H9 (cell line): ENCODE measurements at regions not wholly inside any gene's neighbourhood (a gene's known extent, or its start where the extent isn't known, plus 50 kb on each side); places are given as distances from the start of the nearest gene placed in this dataset.

Experiments used
- DNase-seq: peaks from one replicate; pipeline ENCODE4 v3.0.0-alpha.2; 2017
- H2AFZ ChIP-seq: one replicate; pipeline ENCODE4 v1.6.1; 2013; ENCODE audit warnings: mild to moderate bottlenecking, low read length, control low read depth, moderate library complexity
- H2AK5ac ChIP-seq: 2 replicates; pipeline ENCODE4 v1.6.1; 2013; ENCODE audit warnings: low read length, control low read depth, mixed read lengths; ENCODE audit not compliant: insufficient read length
- H2BK120ac ChIP-seq: one replicate; pipeline ENCODE4 v1.6.1; 2013; ENCODE audit warnings: low read depth, mild to moderate bottlenecking, low read length, control low read depth, inconsistent platforms; ENCODE audit not compliant: poor library complexity, severe bottlenecking
- H2BK12ac ChIP-seq: 2 replicates; pipeline ENCODE4 v1.6.1; 2013; ENCODE audit warnings: low read length, control low read depth, mixed read lengths, low read depth; ENCODE audit not compliant: insufficient read length
- H2BK15ac ChIP-seq: 2 replicates; pipeline ENCODE4 v1.6.1; 2013; ENCODE audit warnings: low read depth, low read length, control low read depth
- H2BK20ac ChIP-seq: one replicate; pipeline ENCODE4 v1.6.1; 2013; ENCODE audit warnings: low read depth, mild to moderate bottlenecking, low read length, control low read depth, inconsistent platforms; ENCODE audit not compliant: poor library complexity, severe bottlenecking
- H2BK5ac ChIP-seq: 2 replicates; pipeline ENCODE4 v1.6.1; 2013; ENCODE audit warnings: low read length, control low read depth, mixed read lengths; ENCODE audit not compliant: insufficient read length
- H3K14ac ChIP-seq: 2 replicates; pipeline ENCODE4 v1.6.1; 2013; ENCODE audit warnings: low read length, control low read depth; ENCODE audit not compliant: insufficient read depth
- H3K18ac ChIP-seq: 2 replicates; pipeline ENCODE4 v1.6.1; 2013; ENCODE audit warnings: low read depth, mild to moderate bottlenecking, mixed read lengths, low read length, control low read depth; ENCODE audit not compliant: insufficient read length
- H3K23ac ChIP-seq: 2 replicates; pipeline ENCODE4 v1.6.1; 2013; ENCODE audit warnings: low read length, control low read depth, mixed read lengths, low read depth; ENCODE audit not compliant: insufficient read length
- H3K23me2 ChIP-seq: 2 replicates; pipeline ENCODE4 v1.6.1; 2013; ENCODE audit warnings: low read depth, mild to moderate bottlenecking, mixed read lengths, low read length, control low read depth; ENCODE audit not compliant: insufficient read length, poor library complexity, severe bottlenecking
- H3K27ac ChIP-seq: 2 replicates; pipeline ENCODE4 v1.5.1; 2013; ENCODE audit warnings: low read length, control low read depth, mixed read lengths, low read depth; ENCODE audit not compliant: insufficient read length
- H3K27me3 ChIP-seq: 2 replicates; pipeline ENCODE4 v1.6.1; 2013; ENCODE audit warnings: low read length, control low read depth, inconsistent platforms; ENCODE audit not compliant: insufficient read depth
- H3K4ac ChIP-seq: 2 replicates; pipeline ENCODE4 v1.6.1; 2013; ENCODE audit warnings: low read depth, mild to moderate bottlenecking, control low read depth, inconsistent platforms, low read length, moderate library complexity
- H3K4me1 ChIP-seq: 2 replicates; pipeline ENCODE4 v1.6.1; 2013; ENCODE audit warnings: low read length, control low read depth, inconsistent platforms; ENCODE audit not compliant: insufficient read depth
- H3K4me2 ChIP-seq: 2 replicates; pipeline ENCODE4 v1.6.1; 2013; ENCODE audit warnings: low read length, control low read depth, mixed read lengths; ENCODE audit not compliant: insufficient read length, insufficient read depth
- H3K56ac ChIP-seq: 2 replicates; pipeline ENCODE4 v1.6.1; 2013; ENCODE audit warnings: low read depth, mild to moderate bottlenecking, mixed read lengths, low read length, control low read depth; ENCODE audit not compliant: insufficient read length
- H3K79me1 ChIP-seq: 2 replicates; pipeline ENCODE4 v1.6.1; 2013; ENCODE audit warnings: low read depth, mild to moderate bottlenecking, moderate library complexity, low read length, control low read depth, inconsistent platforms; ENCODE audit not compliant: insufficient read depth, poor library complexity, severe bottlenecking
- H3K79me2 ChIP-seq: 2 replicates; pipeline ENCODE4 v1.6.1; 2013; ENCODE audit warnings: low read length, control low read depth, inconsistent platforms; ENCODE audit not compliant: insufficient read depth
- H3K9ac ChIP-seq: 2 replicates; pipeline ENCODE4 v1.6.1; 2013; ENCODE audit warnings: low read length, control low read depth, mixed read lengths; ENCODE audit not compliant: insufficient read length; ENCODE audit errors: extremely low read depth
- H3K9me3 ChIP-seq: one replicate; pipeline ENCODE4 v1.6.1; 2013; ENCODE audit warnings: low read depth, low read length, inconsistent platforms; ENCODE audit not compliant: control insufficient read depth
- H3T11ph ChIP-seq: one replicate; pipeline ENCODE4 v1.6.1; 2013; ENCODE audit warnings: mild to moderate bottlenecking, low read length, control low read depth, inconsistent platforms
- H4K20me1 ChIP-seq: one replicate; pipeline ENCODE4 v1.6.1; 2013; ENCODE audit not compliant: control insufficient read depth, insufficient read length, insufficient read depth
- H4K5ac ChIP-seq: 2 replicates; pipeline ENCODE4 v1.6.1; 2013; ENCODE audit warnings: low read depth, mild to moderate bottlenecking, mixed read lengths, low read length, control low read depth; ENCODE audit not compliant: insufficient read length
- H4K8ac ChIP-seq: replicated peaks from 2 replicates; pipeline ENCODE4 v1.6.1; 2013; ENCODE audit warnings: low read length, control low read depth, mixed read lengths, low read depth; ENCODE audit not compliant: insufficient read length
- H4K91ac ChIP-seq: 2 replicates; pipeline ENCODE4 v1.6.1; 2013; ENCODE audit warnings: low read depth, mild to moderate bottlenecking, moderate library complexity, mixed read lengths, low read length, control low read depth; ENCODE audit not compliant: insufficient read length
- H3K27ac Mint-ChIP-seq, 3 experiments: 2 replicates in 2 of 3; 3 replicates in 1 of 3; pipeline ENCODE4 v1.8.0; 2020 to 2021; ENCODE audit warnings: mixed read lengths in 3 of 3, mild to moderate bottlenecking in 1 of 3, moderate library complexity in 1 of 3
- H3K27me3 Mint-ChIP-seq: 2 replicates; pipeline ENCODE4 v1.8.0; 2021; ENCODE audit warnings: low read depth, mild to moderate bottlenecking, moderate library complexity, mixed read lengths
- H3K36me3 Mint-ChIP-seq, 3 experiments: 2 replicates in 2 of 3; 3 replicates in 1 of 3; pipeline ENCODE4 v1.8.0; 2020 to 2021; ENCODE audit warnings: low read depth in 3 of 3, mixed read lengths in 3 of 3; ENCODE audit not compliant: insufficient read depth in 1 of 3
- H3K4me1 Mint-ChIP-seq, 2 experiments: 2 replicates each; pipeline ENCODE4 v1.8.0; 2020; ENCODE audit warnings: mixed read lengths in 2 of 2
- H3K4me3 Mint-ChIP-seq, 2 experiments: 2 replicates in 1 of 2; 3 replicates in 1 of 2; pipeline ENCODE4 v1.8.0; 2020 to 2021; ENCODE audit warnings: mild to moderate bottlenecking in 2 of 2, mixed read lengths in 2 of 2, moderate library complexity in 1 of 2
- H3K9me3 Mint-ChIP-seq, 2 experiments: 2 replicates in 1 of 2; 3 replicates in 1 of 2; pipeline ENCODE4 v1.8.0; 2020; ENCODE audit warnings: mild to moderate bottlenecking in 2 of 2, mixed read lengths in 2 of 2, moderate library complexity in 1 of 2
- CTCF ChIP-seq: fragments of 200-600 bp; sonication (generic); conservative IDR thresholded peaks from 3 replicates; pipeline ENCODE4 v1.8.0; 2021; ENCODE audit warnings: antibody characterized with exemption, mild to moderate bottlenecking
- WGBS: extraction: QIAGEN DNeasy Blood & Tissue Kit; methylation state at CpG from one replicate; pipeline ENCODE4 v1.1.7; 2013; ENCODE audit warnings: missing lambda C conversion rate, low lambda C conversion rate, mixed read lengths; ENCODE audit not compliant: insufficient read length; ENCODE audit errors: extremely low coverage; 5-methylcytosine and 5-hydroxymethylcytosine counted together

DNA sequence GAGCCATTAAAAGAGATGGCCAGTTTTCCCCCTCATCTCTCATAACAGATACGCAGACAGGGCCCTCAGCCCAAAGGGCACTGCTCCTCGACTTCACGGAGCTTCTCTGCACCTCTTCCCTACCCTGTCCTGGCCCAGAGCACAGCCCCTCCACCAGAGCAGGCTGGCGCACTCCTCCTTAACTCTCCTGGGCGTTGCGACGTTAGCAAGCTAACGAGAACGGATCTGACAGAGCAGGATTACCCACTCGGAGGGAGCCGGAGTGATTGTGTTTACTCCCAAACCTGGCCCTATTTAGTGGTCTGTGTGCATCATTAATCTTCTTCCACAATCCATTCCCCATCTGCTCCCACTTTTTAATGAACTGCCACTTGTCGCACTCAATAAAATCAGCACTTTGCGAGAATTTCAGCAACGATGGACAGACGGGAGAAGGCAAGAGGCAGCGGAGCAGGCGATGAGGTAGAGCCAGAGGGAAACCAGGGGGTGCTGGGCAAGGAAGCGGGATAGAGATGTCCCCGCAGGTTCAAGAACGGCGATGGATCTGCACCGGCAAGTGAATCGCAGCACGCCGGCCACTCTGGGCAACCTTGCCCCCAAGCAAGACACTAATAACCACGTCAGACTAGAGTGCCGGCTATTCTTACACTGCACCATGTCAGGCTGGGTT is 159.4 kb downstream of the BUD13 start:
- Histone ChIP-seq H3K4ac (no peak overlapping the region), H3K18ac (no peak overlapping the region), H3K27ac (no peak overlapping the region), H3K9ac (no peak overlapping the region), H4K8ac (no peak overlapping the region), H3K27me3 (no peaks in the 10 kb centered on the region), H3K14ac (no peak overlapping the region), H2AFZ (no peak overlapping the region), H4K91ac (no peak overlapping the region), H2BK120ac (no peak overlapping the region), H3K4me1 (no peaks in the 10 kb centered on the region), H2BK12ac (no peak overlapping the region), H3T11ph (no peak overlapping the region), H4K20me1 (no peaks in the 10 kb centered on the region), H3K23ac (no peak overlapping the region), H2BK20ac (no peak overlapping the region), H3K9me3 (no peaks in the 10 kb centered on the region), H3K23me2 (no peaks in the 10 kb centered on the region), H2BK5ac (no peak overlapping the region), H3K79me1 (no peaks in the 10 kb centered on the region), H2BK15ac (no peak overlapping the region), H2AK5ac (no peak overlapping the region), H3K4me2 (no peak overlapping the region), H4K5ac (no peak overlapping the region), H3K56ac (no peak overlapping the region), H3K79me2 (no peaks in the 10 kb centered on the region)
- Mint-ChIP-seq H3K27me3 (peaks cover 55% of the 10 kb centered on the region), H3K9me3 (no peaks in the 10 kb centered on the region; a peak in 1 of 5 replicates), H3K36me3 (no peaks in the 10 kb centered on the region), H3K4me3 (no peak overlapping the region), H3K4me1 (no peaks in the 10 kb centered on the region), H3K27ac (no peak overlapping the region)
- no CpG with 5 or more reads among the region's 27 CpGs for WGBS
- DNase-seq = no peak
- TF ChIP-seq CTCF = no peak
